H1 (cell line): ENCODE measurements at regions not wholly inside any gene's neighbourhood (a gene's known extent, or its start where the extent isn't known, plus 50 kb on each side); places are given as distances from the start of the nearest gene placed in this dataset.

Source experiments
- CEBPB ChIP-seq: IDR thresholded peaks from 2 replicates; pipeline ENCODE4 v1.6.1; 2012; ENCODE audit warnings: low read depth, low read length
- FOSL1 ChIP-seq: IDR thresholded peaks from 2 replicates; pipeline ENCODE4 v1.6.1; 2011; ENCODE audit warnings: mild to moderate bottlenecking, low read depth, low read length, moderate library complexity; ENCODE audit not compliant: insufficient read depth
- NANOG ChIP-seq: IDR thresholded peaks from 2 replicates; pipeline ENCODE4 v1.6.1; 2011; ENCODE audit warnings: low read length, low read depth, mild to moderate bottlenecking, inconsistent platforms; ENCODE audit not compliant: insufficient read depth, poor library complexity, severe bottlenecking
- RBBP5 ChIP-seq: IDR thresholded peaks from 2 replicates; pipeline ENCODE4 v1.7.1; 2012; ENCODE audit warnings: low read depth, mild to moderate bottlenecking, inconsistent platforms, low read length, moderate library complexity, borderline replicate concordance
- TEAD4 ChIP-seq: IDR thresholded peaks from 2 replicates; pipeline ENCODE4 v1.6.1; 2012; ENCODE audit warnings: low read depth, low read length, inconsistent platforms, mixed read lengths
- TF ChIP-seq, protein P1 (sequence below), 3 experiments: IDR thresholded peaks; 1 replicate in 2 of 3; 2 replicates in 1 of 3; pipeline versions ENCODE4 v1.5.1 to v1.6.1; 2011; ENCODE audit warnings: low read length in 3 of 3, mild to moderate bottlenecking in 3 of 3, inconsistent platforms in 2 of 3, low read depth in 1 of 3, moderate library complexity in 1 of 3; ENCODE audit not compliant: insufficient read depth in 1 of 3; ENCODE audit errors: control extremely low read depth in 1 of 3
- TF ChIP-seq, protein P2 (sequence below): IDR thresholded peaks from 2 replicates; pipeline ENCODE4 v1.6.1; 2012; ENCODE audit warnings: inconsistent platforms

DNA sequence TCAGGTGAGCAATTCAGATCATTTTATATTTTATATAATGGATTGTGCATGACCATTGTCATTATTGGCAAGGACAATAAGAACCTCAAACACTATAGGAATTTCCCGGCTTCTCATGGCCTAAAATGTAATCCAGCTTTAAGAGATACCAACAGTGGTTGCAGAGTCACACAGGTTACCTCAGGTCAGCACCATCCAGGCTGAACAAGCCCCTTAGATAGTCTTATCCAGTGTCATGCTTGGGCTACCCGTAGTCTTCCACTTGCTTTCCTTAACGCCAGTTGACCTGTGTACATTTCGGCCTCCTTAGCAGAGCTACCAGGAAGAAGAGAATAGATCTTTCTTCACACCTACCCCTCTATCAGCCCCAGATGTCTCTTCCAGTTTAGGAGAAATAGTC lies 293.3 kb upstream of the SYT4 start:
- TF ChIP-seq, protein P1, sequence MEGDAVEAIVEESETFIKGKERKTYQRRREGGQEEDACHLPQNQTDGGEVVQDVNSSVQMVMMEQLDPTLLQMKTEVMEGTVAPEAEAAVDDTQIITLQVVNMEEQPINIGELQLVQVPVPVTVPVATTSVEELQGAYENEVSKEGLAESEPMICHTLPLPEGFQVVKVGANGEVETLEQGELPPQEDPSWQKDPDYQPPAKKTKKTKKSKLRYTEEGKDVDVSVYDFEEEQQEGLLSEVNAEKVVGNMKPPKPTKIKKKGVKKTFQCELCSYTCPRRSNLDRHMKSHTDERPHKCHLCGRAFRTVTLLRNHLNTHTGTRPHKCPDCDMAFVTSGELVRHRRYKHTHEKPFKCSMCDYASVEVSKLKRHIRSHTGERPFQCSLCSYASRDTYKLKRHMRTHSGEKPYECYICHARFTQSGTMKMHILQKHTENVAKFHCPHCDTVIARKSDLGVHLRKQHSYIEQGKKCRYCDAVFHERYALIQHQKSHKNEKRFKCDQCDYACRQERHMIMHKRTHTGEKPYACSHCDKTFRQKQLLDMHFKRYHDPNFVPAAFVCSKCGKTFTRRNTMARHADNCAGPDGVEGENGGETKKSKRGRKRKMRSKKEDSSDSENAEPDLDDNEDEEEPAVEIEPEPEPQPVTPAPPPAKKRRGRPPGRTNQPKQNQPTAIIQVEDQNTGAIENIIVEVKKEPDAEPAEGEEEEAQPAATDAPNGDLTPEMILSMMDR (IDR thresholded peaks at IDR 0.05; ENCODE audit: control extremely low read depth in 1 of 3, insufficient read depth in 1 of 3, low read depth in 1 of 3, low read length in 3 of 3) = no peak
- TF ChIP-seq NANOG (no peak), CEBPB (no peak), FOSL1 (no peak), RBBP5 (no peak), TEAD4 (no peak)
- TF ChIP-seq, protein P2, sequence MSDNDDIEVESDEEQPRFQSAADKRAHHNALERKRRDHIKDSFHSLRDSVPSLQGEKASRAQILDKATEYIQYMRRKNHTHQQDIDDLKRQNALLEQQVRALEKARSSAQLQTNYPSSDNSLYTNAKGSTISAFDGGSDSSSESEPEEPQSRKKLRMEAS = no peak
